K562 (cell line): ENCODE measurements at regions not wholly inside any gene's neighbourhood (a gene's known extent, or its start where the extent isn't known, plus 50 kb on each side); places are given as distances from the start of the nearest gene placed in this dataset.

ENCODE experiments used
- ATAC-seq: fragments of 200-7000 bp; cut with Tn5 transposase; 3 replicates; pipeline ENCODE4 v1.9.1; 2020; ENCODE audit warnings: moderate library complexity
- BruUV-seq: library from RNA; stranded (reverse); fragments of 400-500 nt; replicated peaks from 2 replicates; lab custom pipeline; 2021; lab: Mats Ljungman, UMichigan
- CTCF ChIA-PET: fragments of 300-600 bp; formaldehyde crosslinking; extraction: SDS; loops from one replicate; lab custom pipeline; 2021; ENCODE audit warnings: low intra/inter-chr PET ratio; lab: Yijun Ruan, JAX
- POLR2A ChIA-PET: fragments of 300-600, 350-650 bp; sonication (Branson Sonifier 250); formaldehyde crosslinking; extraction: SDS; loops from one replicate; lab custom pipeline; 2021; ENCODE audit warnings: antibody characterized with exemption, inconsistent platforms; lab: Yijun Ruan, JAX
- DNase-seq, 4 experiments: peaks; one replicate each; pipeline versions ENCODE4 v3.0.0 to v3.0.0-alpha.2; 2011 to 2018; ENCODE audit warnings: low spot score in 3 of 4, mixed read lengths in 3 of 4; ENCODE audit errors: extremely low read depth in 1 of 4
- FAIRE-seq: peaks from 2 replicates; lab custom pipeline; 2011; peaks lifted over from hg19 to GRCh38; lab: Jason Lieb, UNC
- H2AFZ ChIP-seq: 2 replicates; pipeline ENCODE4 v1.6.0; 2011; ENCODE audit warnings: low read depth, low read length, control low read depth, inconsistent platforms
- H3K27ac ChIP-seq: fragments of 200-600 bp; 3 replicates; pipeline ENCODE4 v1.8.0; 2011; ENCODE audit warnings: low read depth, mild to moderate bottlenecking, control low read depth, inconsistent platforms, low read length, moderate library complexity, mixed read lengths; ENCODE audit errors: extremely low read depth
- H3K27me3 ChIP-seq, 2 experiments: fragments of 300-600 bp in 1 of 2; 2 replicates in 1 of 2; 3 replicates in 1 of 2; pipeline versions ENCODE4 v1.6.0 to v1.8.0; 2011; ENCODE audit warnings: inconsistent platforms in 2 of 2, low read length in 2 of 2, mild to moderate bottlenecking in 1 of 2, mixed read lengths in 1 of 2, moderate library complexity in 1 of 2; ENCODE audit not compliant: control insufficient read depth in 2 of 2, insufficient read depth in 2 of 2
- H3K36me3 ChIP-seq: fragments of 300-600 bp; 3 replicates; pipeline ENCODE4 v1.8.0; 2011; ENCODE audit warnings: mild to moderate bottlenecking, low read length, inconsistent platforms; ENCODE audit not compliant: control insufficient read depth, insufficient read depth
- H3K4me1 ChIP-seq, 2 experiments: fragments of 200-600 bp in 1 of 2; replicated peaks in 1 of 2; 2 replicates in 1 of 2; 3 replicates in 1 of 2; pipeline versions ENCODE4 v1.5.1 to v1.8.0; 2011; ENCODE audit warnings: inconsistent platforms in 2 of 2, low read length in 2 of 2, mild to moderate bottlenecking in 1 of 2, mixed read lengths in 1 of 2, moderate library complexity in 1 of 2; ENCODE audit not compliant: control insufficient read depth in 2 of 2, insufficient read depth in 2 of 2
- H3K4me2 ChIP-seq: 2 replicates; pipeline ENCODE4 v1.6.1; 2011; ENCODE audit warnings: low read length, control low read depth, inconsistent platforms, mixed read lengths; ENCODE audit not compliant: insufficient read depth
- H3K4me3 ChIP-seq: fragments of 200-600 bp; sonication (generic), shearing (Covaris generic); 2 replicates; pipeline ENCODE4 v1.5.1; 2016; ENCODE audit warnings: control low read depth, inconsistent platforms
- H3K79me2 ChIP-seq: fragments of 200-600 bp; 3 replicates; pipeline ENCODE4 v1.8.0; 2011; ENCODE audit warnings: low read length, inconsistent platforms; ENCODE audit not compliant: control insufficient read depth, insufficient read depth
- H3K9ac ChIP-seq, 2 experiments: 2 replicates each; pipeline versions ENCODE4 v1.6.0 to v1.6.1; 2011; ENCODE audit warnings: low read depth in 2 of 2, low read length in 2 of 2, control low read depth in 1 of 2, inconsistent platforms in 1 of 2, mild to moderate bottlenecking in 1 of 2, mixed read lengths in 1 of 2; ENCODE audit not compliant: insufficient read depth in 1 of 2
- H3K9me1 ChIP-seq: one replicate; pipeline ENCODE4 v1.6.0; 2011; ENCODE audit warnings: inconsistent platforms, mild to moderate bottlenecking, low read length, moderate library complexity; ENCODE audit not compliant: control insufficient read depth, insufficient read depth
- H3K9me3 ChIP-seq: replicated peaks from 2 replicates; pipeline ENCODE4 v1.5.1; 2011; ENCODE audit warnings: low read depth, low read length, inconsistent platforms; ENCODE audit not compliant: control insufficient read depth, insufficient read depth
- H4K20me1 ChIP-seq: replicated peaks from 2 replicates; pipeline ENCODE4 v1.6.1; 2011; ENCODE audit warnings: low read length, inconsistent platforms, mixed read lengths; ENCODE audit not compliant: control insufficient read depth, insufficient read depth
- CBFA2T3 ChIP-seq: fragments of 450-650 bp; IDR thresholded peaks from 2 replicates; pipeline ENCODE4 v1.6.1; 2017
- EWSR1 ChIP-seq: fragments of 450-650 bp; IDR thresholded peaks from 2 replicates; pipeline ENCODE4 v1.6.1; 2018; ENCODE audit warnings: borderline replicate concordance, mild to moderate bottlenecking, low read depth, moderate library complexity; ENCODE audit not compliant: partially characterized antibody
- LARP7 ChIP-seq: fragments of 450-650 bp; IDR thresholded peaks from 2 replicates; pipeline ENCODE4 v1.6.1; 2016
- MEIS2 ChIP-seq: fragments of 450-650 bp; IDR thresholded peaks from 2 replicates; pipeline ENCODE4 v1.6.1; 2014; ENCODE audit warnings: mild to moderate bottlenecking; ENCODE audit not compliant: partially characterized antibody
- MYBL2 ChIP-seq, 2 experiments: fragments of 450-650 bp in 1 of 2; sonication (generic) in 1 of 2; formaldehyde crosslinking in 1 of 2; IDR thresholded peaks; 2 replicates each; pipeline versions ENCODE4 v1.6.1 to v1.8.1; 2017 to 2022; ENCODE audit warnings: borderline replicate concordance in 1 of 2, inconsistent platforms in 1 of 2, low read depth in 1 of 2, mild to moderate bottlenecking in 1 of 2, missing genetic modification reagents in 1 of 2, moderate library complexity in 1 of 2
- NR1H2 ChIP-seq: sonication (generic); formaldehyde crosslinking; IDR thresholded peaks from 2 replicates; pipeline ENCODE4 v1.4.0; 2020; ENCODE audit warnings: mild to moderate bottlenecking, missing genetic modification reagents
- PHF8 ChIP-seq: fragments of 200-600 bp; sonication (generic); IDR thresholded peaks from 2 replicates; pipeline ENCODE4 v1.6.1; 2012; ENCODE audit warnings: mixed run types, mild to moderate bottlenecking, inconsistent platforms, low read length, moderate library complexity, borderline replicate concordance
- PRMT5 ChIP-seq: sonication (generic); formaldehyde crosslinking; IDR thresholded peaks from 2 replicates; pipeline ENCODE4 v1.5.0; 2020; ENCODE audit warnings: missing genetic modification reagents
- RUNX1 ChIP-seq: sonication (generic); IDR thresholded peaks from 2 replicates; pipeline ENCODE4 v1.6.1; 2016; ENCODE audit warnings: antibody characterized with exemption, low read depth
- TCF7L2 ChIP-seq: fragments of 150-350 bp; IDR thresholded peaks from 2 replicates; pipeline ENCODE4 v1.6.1; 2016; ENCODE audit warnings: low read depth, mild to moderate bottlenecking, low read length, moderate library complexity
- ZSCAN29 ChIP-seq: fragments of 450-650 bp; IDR thresholded peaks from 2 replicates; pipeline ENCODE4 v1.6.1; 2017
- ZSCAN32 ChIP-seq: fragments of 450-650 bp; formaldehyde crosslinking; IDR thresholded peaks from 2 replicates; pipeline ENCODE4 v1.4.0; 2020; ENCODE audit warnings: mild to moderate bottlenecking, moderate library complexity
- WGBS: fragments of 100-300 bp; shearing (Covaris generic); methylation state at CpG from one replicate; pipeline ENCODE4 v1.1.6; 2016; ENCODE audit warnings: low coverage, mixed read lengths; ENCODE audit not compliant: insufficient coverage; ENCODE audit errors: missing lambda C conversion rate; 5-methylcytosine and 5-hydroxymethylcytosine counted together
- in situ Hi-C: fragments of 300-500 bp; cut with MboI; formaldehyde crosslinking; loops from 4 replicates; pipeline ENCODE4 v1.15.0; 2018; ENCODE audit warnings: inconsistent platforms, mixed read lengths
- intact Hi-C: fragments of 100-400 bp; cut with micrococcal nuclease; formaldehyde crosslinking; loops from 2 replicates; pipeline ENCODE4 v1.14.2; 2022
- TF ChIP-seq, protein P1 (sequence below): fragments of 200-400 bp; formaldehyde crosslinking; IDR thresholded peaks from 2 replicates; pipeline ENCODE4 v1.6.1; 2017; ENCODE audit warnings: mild to moderate bottlenecking, low read depth, low read length, moderate library complexity
- TF ChIP-seq, protein P2 (sequence below): sonication (generic); formaldehyde crosslinking; IDR thresholded peaks from 2 replicates; pipeline ENCODE4 v1.8.0; 2022; ENCODE audit warnings: missing genetic modification reagents, mild to moderate bottlenecking, borderline replicate concordance

DNA sequence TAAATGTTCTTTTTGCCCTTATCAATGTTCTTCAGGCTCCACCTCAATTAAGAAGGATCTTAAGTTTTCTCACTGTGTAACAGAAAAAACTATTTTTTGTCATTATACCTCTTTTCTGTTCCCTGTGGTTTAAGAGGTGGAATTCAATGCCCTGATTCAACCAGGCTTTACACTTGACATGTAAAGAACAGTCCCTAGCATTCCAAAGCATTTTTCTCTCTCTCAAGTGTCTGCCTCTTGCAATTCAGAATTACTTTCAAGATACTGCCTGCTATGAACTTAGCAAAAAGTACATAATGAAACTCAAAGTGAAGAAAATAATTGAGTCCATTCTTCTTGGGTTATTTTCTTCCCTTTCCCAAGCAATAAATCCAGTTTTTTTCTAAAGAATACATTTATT lies 160.6 kb upstream of the NOL4 start:
- Histone ChIP-seq H3K27me3 (no peaks in the 10 kb centered on the region), H3K36me3 (no peaks in the 10 kb centered on the region), H3K4me2 (no peak overlapping the region), H3K4me1 (no peaks in the 10 kb centered on the region), H3K79me2 (no peaks in the 10 kb centered on the region), H4K20me1 (no peaks in the 10 kb centered on the region), H3K9me1 (no peaks in the 10 kb centered on the region), H3K9ac (no peak overlapping the region), H2AFZ (no peak overlapping the region), H3K4me3 (no peak overlapping the region), H3K9me3 (no peaks in the 10 kb centered on the region; the same call in 1 of the 2 replicates), H3K27ac (no peak overlapping the region)
- TF ChIP-seq PRMT5 (no peak), LARP7 (no peak), RUNX1 (no peak), MEIS2 (no peak)
- FAIRE-seq: no peak
- ATAC-seq: no peak
- intact Hi-C loops (no loop called here), in situ Hi-C loops (no loop called here)
- ChIA-PET POLR2A (no interaction called here), CTCF (no interaction called here)
- BruUV-seq: no TSS peak
- no peak for DNase-seq

DNA sequence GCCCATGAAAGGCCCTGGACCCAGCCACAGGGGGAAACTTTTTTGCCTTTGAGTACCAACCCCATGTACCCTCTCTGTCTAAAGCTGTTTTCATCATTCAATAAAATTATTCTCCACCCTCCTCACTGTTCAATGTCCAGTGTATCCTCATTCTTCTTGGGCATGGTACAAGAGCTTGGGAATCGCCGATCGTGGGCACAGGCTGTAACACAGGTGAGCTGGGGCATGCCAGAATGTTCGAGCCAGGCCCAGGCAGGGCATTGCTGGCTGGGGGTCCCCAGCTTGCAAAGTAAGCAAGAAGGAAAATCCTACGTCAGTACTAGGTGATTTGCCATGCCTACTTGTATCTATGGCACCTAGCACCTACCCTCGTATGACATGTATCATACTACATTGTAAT lies 162.1 kb upstream of the NOL4 start:
- DNase-seq: no peak
- ChIA-PET CTCF (no interaction called here), POLR2A (no interaction called here)
- no peaks in the 10 kb centered on the region for H3K9me1 ChIP-seq
- H3K9ac ChIP-seq: no peak overlapping the region
- in situ Hi-C loops: no loop called here
- no peaks in the 10 kb centered on the region for H3K79me2 ChIP-seq
- H3K27me3 ChIP-seq: no peaks in the 10 kb centered on the region
- no peaks in the 10 kb centered on the region for H3K36me3 ChIP-seq
- H4K20me1 ChIP-seq: no peaks in the 10 kb centered on the region
- intact Hi-C loops: no loop called here
- no peaks in the 10 kb centered on the region; the same call in 1 of the 2 replicates for H3K9me3 ChIP-seq
- H3K4me3 ChIP-seq: no peak overlapping the region
- no peak for ATAC-seq
- no peaks in the 10 kb centered on the region for H3K4me1 ChIP-seq
- 2% methylated on average over 6 of the region's 6 CpGs for WGBS
- no peak for FAIRE-seq
- H3K4me2 ChIP-seq: no peak overlapping the region
- no TSS peak for BruUV-seq
- H3K27ac ChIP-seq: no peak overlapping the region
- no peak overlapping the region for H2AFZ ChIP-seq
- TF ChIP-seq, protein P1, sequence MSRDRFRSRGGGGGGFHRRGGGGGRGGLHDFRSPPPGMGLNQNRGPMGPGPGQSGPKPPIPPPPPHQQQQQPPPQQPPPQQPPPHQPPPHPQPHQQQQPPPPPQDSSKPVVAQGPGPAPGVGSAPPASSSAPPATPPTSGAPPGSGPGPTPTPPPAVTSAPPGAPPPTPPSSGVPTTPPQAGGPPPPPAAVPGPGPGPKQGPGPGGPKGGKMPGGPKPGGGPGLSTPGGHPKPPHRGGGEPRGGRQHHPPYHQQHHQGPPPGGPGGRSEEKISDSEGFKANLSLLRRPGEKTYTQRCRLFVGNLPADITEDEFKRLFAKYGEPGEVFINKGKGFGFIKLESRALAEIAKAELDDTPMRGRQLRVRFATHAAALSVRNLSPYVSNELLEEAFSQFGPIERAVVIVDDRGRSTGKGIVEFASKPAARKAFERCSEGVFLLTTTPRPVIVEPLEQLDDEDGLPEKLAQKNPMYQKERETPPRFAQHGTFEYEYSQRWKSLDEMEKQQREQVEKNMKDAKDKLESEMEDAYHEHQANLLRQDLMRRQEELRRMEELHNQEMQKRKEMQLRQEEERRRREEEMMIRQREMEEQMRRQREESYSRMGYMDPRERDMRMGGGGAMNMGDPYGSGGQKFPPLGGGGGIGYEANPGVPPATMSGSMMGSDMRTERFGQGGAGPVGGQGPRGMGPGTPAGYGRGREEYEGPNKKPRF: no peak
- TF ChIP-seq, protein P2, sequence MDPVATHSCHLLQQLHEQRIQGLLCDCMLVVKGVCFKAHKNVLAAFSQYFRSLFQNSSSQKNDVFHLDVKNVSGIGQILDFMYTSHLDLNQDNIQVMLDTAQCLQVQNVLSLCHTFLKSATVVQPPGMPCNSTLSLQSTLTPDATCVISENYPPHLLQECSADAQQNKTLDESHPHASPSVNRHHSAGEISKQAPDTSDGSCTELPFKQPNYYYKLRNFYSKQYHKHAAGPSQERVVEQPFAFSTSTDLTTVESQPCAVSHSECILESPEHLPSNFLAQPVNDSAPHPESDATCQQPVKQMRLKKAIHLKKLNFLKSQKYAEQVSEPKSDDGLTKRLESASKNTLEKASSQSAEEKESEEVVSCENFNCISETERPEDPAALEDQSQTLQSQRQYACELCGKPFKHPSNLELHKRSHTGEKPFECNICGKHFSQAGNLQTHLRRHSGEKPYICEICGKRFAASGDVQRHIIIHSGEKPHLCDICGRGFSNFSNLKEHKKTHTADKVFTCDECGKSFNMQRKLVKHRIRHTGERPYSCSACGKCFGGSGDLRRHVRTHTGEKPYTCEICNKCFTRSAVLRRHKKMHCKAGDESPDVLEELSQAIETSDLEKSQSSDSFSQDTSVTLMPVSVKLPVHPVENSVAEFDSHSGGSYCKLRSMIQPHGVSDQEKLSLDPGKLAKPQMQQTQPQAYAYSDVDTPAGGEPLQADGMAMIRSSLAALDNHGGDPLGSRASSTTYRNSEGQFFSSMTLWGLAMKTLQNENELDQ (CRISPR knock-in tag): no peak
- no peak for TF ChIP-seq ZSCAN29
- TF ChIP-seq EWSR1: no peak
- no peak for TF ChIP-seq PHF8
- no peak for TF ChIP-seq NR1H2 (CRISPR knock-in tag)
- no peak for TF ChIP-seq ZSCAN32 (CRISPR knock-in tag)
- TF ChIP-seq CBFA2T3: no peak
- TF ChIP-seq TCF7L2: no peak
- TF ChIP-seq MYBL2 (IDR thresholded peaks at IDR 0.05; ENCODE audit: low read depth): no peak
- TF ChIP-seq MYBL2 (CRISPR knock-in tag; IDR thresholded peaks at IDR 0.05; ENCODE audit: borderline replicate concordance): no peak
